ENCODE measurements at regions not wholly inside any gene's neighbourhood (a gene's known extent, or its start where the extent isn't known, plus 50 kb on each side); places are given as distances from the start of the nearest gene placed in this dataset.
A peak's percentile ranks its signal among the peaks of the same experiment; 100 is the strongest.
"Not testable (repeated sequence)": the region's sequence is repeated elsewhere in the genome, so short reads cannot be mapped to it uniquely, and the experiment has no call there.

GRCh38 chr15:54840621-54841398, 355.9 kb downstream of the RSL24D1 start:
- DNase-seq (ENCODE audit: low spot score), result no peak

DNA sequence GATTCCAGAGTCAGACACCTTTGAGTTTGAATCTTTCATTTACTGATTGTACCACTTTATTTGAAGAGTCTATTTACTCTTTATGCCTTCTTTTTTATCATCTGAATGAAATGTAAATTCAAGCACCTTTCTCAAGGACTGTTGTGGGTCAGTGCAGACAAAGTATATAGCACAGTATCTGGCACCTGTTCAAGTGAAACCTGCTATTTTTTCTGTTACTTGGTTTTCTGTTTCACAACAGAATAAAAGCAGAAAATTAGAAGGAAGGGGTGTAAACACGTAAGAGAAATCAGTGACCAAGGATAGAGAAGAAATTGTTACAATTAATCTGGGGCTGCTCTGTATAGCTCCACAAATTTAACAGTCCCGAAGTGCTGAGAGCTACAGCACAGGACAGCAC, 357.4 kb downstream of the RSL24D1 start:
- no peak for DNase-seq (ENCODE audit: low spot score)

GRCh38 chr15:54836052-54836795, 360.5 kb downstream of the RSL24D1 start:
- DNase-seq (ENCODE audit: low spot score), result no peak

- DNase-seq (ENCODE audit: low spot score), result no peak
These were observed 366.9 kb downstream of the RSL24D1 start for GRCh38 chr15:54829821-54830220.

DNA sequence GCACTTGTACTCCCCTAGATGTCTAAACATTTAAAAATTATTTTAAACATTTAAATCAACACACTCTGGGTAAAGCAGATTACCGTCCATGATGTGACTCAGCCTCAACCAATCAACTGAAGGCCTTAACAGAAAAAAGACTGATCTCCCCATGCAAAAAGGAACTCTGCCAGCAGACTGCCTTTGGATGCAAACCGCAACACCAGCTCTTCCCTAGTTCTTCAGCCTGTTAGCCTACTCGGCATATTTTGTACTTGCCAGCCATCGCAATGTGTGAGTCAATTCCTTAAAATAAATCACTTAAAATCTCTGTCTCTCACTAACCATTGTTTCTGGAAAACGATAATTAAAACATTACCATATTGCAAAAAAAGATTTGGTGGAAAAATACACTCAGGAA, 375.9 kb downstream of the RSL24D1 start:
- no peak for DNase-seq (ENCODE audit: low spot score)

DNA sequence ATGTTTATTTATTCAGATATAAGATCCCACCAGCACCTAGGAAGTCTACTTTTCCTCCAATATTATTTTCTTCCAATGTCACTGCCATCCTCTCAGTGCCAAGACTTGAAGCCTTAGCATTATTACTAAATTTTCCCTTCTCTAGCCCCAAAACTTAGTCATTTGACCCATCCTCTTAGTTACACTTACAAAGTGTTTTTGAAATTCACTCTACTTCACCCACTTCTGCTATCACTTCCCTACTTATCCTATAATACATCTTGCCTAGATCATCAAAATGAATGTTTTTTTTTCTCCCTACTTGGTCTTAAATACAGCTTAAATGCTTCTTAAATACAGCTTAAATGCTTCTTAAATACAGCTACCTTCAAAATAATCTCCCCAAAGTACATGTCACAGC, 376.6 kb downstream of the RSL24D1 start:
- DNase-seq (ENCODE audit: low spot score), result no peak

- no peak for DNase-seq (ENCODE audit: low spot score)
These were observed 380.3 kb downstream of the RSL24D1 start for GRCh38 chr15:54816401-54816800.

DNA sequence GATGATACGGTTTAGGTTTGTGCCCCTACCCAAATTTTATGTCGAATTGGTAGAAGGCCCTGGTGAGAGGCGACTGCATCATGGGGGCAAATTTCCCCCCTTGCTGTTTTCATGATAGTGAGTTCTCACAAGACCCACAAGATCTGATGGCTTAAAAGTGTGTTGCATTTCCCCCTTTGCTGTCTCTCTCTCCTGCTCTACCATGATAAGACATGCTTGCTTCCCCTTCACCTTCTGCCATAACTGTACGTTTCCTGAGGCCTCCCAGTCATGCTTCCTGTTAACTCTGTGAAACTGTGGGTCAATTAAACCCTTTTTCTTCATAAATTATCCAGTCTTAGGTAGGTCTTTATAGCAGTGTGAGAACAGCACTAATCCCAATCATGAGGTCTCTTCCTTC, 381.2 kb downstream of the RSL24D1 start:
- DNase-seq (ENCODE audit: low spot score), result no peak

DNA sequence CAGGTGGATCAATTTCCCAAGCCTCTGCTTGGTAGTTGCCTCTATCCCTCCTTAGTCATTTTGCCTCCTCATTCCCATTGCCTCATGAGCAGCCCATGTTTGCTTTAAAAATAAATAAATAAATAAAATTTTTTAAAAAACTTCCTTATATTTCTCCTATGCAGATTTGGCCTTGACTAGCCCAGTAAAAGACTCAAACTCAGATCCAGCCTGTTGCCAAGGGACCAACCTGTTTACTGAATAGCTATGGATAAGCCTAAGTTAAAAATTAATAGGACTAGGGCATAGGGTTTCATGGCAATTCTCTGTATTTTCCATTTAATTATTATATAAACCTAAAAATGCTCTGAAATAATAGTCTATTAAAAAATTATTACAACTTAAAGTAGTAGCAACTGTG, 384.4 kb downstream of the RSL24D1 start:
- no peak for DNase-seq (ENCODE audit: low spot score)

- no peak for DNase-seq (ENCODE audit: low spot score)
These were observed 386.2 kb downstream of the RSL24D1 start for GRCh38 chr15:54810496-54810895.

DNA sequence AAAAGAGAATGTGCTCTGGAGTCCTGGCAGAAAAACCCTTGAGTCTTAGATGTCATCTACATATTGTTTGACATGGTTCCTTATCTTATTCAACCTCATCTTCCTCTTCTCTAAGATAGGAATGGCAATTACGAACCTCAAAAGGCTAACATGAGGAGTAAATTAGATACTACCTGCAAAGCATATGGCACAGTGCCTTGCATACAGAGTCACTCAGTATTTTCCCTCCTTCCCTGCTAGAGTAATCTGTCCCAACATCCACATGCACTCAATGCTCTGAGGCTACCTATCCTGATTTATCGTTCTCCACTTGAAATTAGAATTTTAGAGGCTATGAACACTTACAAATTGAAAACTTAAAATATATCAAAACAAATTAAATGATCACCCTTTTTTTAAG, 386.7 kb downstream of the RSL24D1 start:
- DNase-seq (ENCODE audit: low spot score), result no peak

DNA sequence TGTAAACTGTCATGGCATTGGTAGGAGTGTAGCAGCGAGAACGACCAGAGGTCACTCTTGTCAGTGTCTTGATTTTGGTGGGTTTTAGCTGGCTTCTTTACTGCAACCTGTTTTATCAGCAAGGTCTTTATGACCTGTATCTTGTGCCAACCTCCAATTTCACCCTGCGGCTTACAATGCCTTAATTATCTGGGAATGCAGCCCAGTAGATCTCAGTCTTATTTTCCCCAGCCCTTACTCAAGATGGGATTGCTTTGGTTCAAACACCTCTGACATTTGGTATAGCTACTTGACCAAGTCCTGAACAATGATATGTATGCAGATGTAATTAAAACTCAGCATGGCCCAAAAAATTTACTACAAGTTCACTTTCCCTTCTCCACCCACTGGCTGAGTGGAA, 388.4 kb downstream of the RSL24D1 start:
- DNase-seq (ENCODE audit: low spot score), result no peak

DNA sequence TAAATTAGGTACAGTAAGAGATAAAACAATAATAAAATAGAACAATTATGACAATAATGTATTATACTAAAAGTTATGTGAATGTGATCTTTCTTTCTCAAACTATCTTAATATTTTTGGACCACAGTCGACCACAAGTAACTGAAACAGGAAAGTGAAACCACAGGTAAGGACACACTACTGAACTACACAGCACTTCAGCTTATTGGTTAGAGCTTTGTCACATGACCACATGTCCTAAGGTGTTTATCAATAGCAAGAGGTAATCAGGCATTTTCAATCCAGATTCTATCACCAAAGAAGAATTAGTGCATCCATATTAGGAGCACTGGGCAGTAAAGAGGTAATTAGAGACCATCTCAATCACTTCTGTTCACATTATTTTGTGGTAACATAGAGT, 392.8 kb downstream of the RSL24D1 start:
- no peak for DNase-seq (ENCODE audit: low spot score)

DNA sequence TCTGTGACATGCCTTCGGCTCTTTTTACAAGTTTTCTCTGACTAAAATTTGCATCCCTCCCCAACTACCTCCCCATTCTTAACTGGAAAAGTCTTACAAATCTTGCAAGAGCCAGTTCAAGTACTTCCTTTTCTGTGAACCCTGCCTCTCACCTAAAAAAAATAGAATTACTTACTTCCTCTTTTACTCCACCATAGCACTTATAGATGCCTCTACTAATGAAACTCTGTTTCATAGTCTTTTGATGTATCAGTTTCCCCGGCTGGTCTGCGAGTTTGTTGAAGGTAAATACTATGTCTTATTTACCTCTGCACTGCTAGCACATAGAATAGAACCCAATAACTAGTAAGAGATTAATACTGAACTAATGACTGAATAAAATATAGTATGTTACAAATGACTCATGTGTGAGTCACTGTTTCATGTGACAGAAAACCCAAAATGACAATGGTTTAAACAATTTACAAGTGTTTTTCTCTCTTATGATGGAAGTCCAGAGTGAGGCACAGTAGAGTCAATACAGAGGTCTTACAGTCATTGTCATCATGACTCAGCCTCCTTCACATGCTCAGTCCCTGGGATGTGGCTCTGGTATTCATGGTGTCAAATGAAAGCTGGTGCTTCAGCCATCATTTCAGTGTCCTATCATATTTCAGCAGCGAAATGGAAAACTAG, 393.5 kb downstream of the RSL24D1 start:
- DNase-seq (ENCODE audit: low spot score), result peak; percentile 26

DNA sequence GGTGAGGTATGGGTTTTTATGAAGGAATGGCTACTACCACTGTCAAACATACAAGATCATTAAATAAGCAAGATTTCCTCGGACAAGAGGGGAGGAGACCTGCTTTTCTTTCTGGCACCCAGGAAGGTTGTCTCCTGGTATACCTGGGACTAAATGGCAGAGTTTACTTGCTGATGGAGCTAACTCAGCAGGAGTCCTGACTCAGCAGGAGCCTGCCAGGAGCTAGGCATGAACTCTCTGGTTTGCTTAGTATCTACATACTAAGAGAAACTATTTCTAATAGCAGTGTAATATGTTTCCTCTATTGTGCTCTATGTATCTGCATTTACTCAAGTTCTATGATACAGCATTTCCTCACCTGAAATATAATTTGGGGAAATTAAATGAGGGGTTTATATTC, 404.2 kb downstream of the RSL24D1 start:
- DNase-seq (ENCODE audit: low spot score), result no peak

GRCh38 chr15:54790693-54791092, 406.0 kb downstream of the RSL24D1 start:
- DNase-seq (ENCODE audit: low spot score), result no peak

DNA sequence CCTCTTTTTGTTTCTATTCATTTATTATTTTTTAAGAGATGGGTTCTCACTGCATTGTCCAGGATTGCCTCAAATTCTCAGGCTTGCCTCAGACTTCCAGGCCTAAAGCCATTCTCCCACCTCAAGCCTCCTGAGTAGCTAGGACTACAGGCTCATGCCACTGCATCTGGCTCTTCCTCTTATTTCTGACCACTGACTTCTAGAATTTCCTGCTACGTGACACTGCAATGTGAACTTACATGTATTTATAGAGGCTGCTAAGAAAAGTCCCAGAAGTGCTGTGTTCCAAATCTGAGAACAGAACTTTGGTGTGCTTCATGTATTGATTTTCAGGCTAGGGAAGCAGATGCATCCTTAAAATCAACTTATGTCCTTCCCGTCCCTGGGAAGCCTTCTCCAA, 407.4 kb downstream of the RSL24D1 start:
- no peak for DNase-seq (ENCODE audit: low spot score)

DNA sequence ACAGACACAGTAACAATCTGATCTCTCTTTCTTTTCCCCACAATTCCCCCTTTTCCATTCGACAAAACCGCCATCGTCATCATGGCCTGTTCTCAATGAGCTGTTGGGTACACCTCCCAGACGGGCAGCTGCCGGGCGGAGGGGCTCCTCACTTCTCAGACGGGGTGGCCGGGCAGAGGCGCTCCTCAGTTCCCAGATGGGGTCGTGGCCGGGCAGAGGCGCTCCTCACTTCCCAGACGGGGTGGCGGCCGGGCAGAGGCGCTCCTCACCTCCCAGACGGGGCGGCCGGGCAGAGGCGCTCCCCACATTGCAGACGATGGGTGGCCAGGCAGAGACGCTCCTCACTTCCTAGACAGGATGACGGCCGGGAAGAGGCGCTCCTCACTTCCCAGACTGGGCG, 415.5 kb downstream of the RSL24D1 start:
- DNase-seq (ENCODE audit: low spot score), result not testable (repeated sequence)

DNA sequence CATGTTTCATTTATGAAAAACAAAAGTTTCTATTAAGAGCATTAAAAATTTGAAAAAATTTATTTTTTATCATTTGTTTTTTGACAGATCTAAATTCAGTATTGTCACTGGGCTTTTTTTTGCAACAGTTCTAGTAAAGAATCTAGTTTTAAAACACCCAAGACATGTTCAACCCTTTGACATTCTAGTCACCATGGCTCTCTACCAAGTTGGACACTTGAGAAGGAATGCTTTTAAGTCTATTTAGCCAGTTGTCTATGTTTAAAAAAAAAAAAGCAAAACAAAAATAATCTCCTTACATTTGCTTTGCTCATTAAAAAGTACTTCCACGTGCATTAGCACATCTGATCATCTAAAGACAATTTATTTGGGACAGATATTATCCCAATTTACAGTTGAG, 417.5 kb downstream of the RSL24D1 start:
- no peak for DNase-seq (ENCODE audit: low spot score)

DNA sequence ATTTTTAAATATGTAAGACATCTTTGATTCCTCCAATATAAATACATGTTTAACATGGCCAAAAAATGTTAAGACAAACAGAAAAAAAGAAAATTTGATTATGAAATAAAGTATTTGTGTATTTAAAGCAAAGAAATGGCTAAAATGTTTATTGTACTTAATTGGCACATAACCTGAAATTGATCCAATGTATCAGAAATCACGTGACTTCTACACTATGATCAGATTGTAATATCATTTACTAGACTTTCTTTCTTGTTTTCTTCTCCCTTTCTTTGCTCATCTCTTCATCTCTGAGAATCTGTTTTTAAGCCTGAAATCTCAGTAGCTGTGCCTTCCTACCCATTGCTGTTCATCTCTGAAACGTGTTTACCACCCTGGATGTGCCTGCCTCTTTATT, 420.3 kb downstream of the RSL24D1 start:
- DNase-seq (ENCODE audit: low spot score), result no peak

DNA sequence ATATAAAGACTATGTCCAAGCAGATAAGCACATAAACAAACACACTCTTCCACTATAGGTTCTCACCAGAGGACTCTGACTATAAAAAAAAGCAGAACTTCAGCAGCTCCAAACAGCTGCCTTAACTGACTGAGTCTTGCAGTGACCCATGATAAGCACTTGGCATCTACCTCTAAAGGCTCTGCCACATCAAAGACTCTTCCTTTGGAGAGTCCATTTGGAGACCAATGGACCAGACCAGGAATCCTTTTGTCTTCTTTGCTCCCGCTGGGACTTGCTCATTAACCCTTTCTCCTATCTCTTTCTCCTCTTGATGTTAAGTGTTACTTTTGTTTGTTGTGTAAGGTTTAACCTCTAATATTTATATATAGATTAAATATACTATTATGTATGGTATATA, 424.1 kb downstream of the RSL24D1 start:
- DNase-seq (ENCODE audit: low spot score), result peak; percentile 8

GRCh38 chr15:54749461-54749860, 447.3 kb downstream of the RSL24D1 start:
- DNase-seq (ENCODE audit: low spot score), result not testable (repeated sequence)

DNA sequence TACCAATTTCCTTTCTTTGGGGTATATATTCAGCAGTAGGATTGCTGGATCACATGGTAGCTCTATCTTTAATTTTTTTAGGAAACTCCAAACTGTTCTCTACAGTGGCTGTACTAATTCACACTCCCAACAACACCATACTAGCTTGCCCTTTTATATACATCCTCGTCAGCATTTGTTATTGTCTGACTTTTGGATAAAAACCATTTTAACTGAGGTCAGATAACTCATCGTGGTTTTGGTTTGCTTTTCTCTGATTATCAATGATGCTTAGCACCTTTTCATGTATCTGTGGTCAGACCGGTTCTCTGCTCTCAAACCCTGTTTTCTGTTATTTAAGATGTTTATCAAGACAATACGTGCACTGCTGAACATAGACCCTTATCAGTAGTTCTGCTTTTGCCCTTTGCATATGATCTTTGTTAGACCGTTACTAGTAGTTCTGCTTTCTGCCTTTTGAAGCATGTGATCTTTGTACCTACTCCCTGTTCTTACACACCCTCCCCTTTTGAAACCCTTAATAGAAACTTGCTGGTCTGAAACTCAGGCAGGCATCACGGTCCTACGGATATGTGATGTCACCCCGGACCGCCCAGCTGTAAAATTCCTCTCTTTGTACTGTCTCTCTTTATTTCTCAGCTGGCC, 474.3 kb downstream of the RSL24D1 start:
- no peak for DNase-seq (ENCODE audit: low spot score)
